Osteocyte (in vitro differentiated cells): ENCODE measurements at regions not wholly inside any gene's neighbourhood (a gene's known extent, or its start where the extent isn't known, plus 50 kb on each side); places are given as distances from the start of the nearest gene placed in this dataset.

Experiments used
- DNase-seq: peaks from one replicate; pipeline ENCODE4 v3.0.0; 2021; ENCODE audit warnings: mixed read lengths; ENCODE audit not compliant: unreplicated experiment; ENCODE audit errors: extremely low spot score
- H3K27ac Mint-ChIP-seq: one replicate; pipeline ENCODE4 v1.8.0; 2021; ENCODE audit warnings: mild to moderate bottlenecking, mixed read lengths; ENCODE audit not compliant: unreplicated experiment
- H3K27me3 Mint-ChIP-seq: one replicate; pipeline ENCODE4 v1.8.0; 2021; ENCODE audit warnings: mixed read lengths; ENCODE audit not compliant: unreplicated experiment
- H3K36me3 Mint-ChIP-seq: one replicate; pipeline ENCODE4 v1.8.0; 2021; ENCODE audit warnings: mixed read lengths; ENCODE audit not compliant: unreplicated experiment
- H3K4me1 Mint-ChIP-seq: one replicate; pipeline ENCODE4 v1.8.0; 2021; ENCODE audit warnings: mixed read lengths; ENCODE audit not compliant: unreplicated experiment
- H3K4me3 Mint-ChIP-seq: one replicate; pipeline ENCODE4 v1.8.0; 2021; ENCODE audit warnings: mild to moderate bottlenecking, moderate library complexity, mixed read lengths; ENCODE audit not compliant: unreplicated experiment
- H3K9me3 Mint-ChIP-seq: one replicate; pipeline ENCODE4 v1.8.0; 2021; ENCODE audit warnings: mixed read lengths; ENCODE audit not compliant: unreplicated experiment
- TF ChIP-seq, protein P1 (sequence below): fragments of 200-600 bp; sonication (generic); IDR thresholded peaks from 2 replicates; pipeline ENCODE4 v1.5.0; 2021; ENCODE audit warnings: antibody characterized with exemption, mild to moderate bottlenecking, moderate library complexity

DNA sequence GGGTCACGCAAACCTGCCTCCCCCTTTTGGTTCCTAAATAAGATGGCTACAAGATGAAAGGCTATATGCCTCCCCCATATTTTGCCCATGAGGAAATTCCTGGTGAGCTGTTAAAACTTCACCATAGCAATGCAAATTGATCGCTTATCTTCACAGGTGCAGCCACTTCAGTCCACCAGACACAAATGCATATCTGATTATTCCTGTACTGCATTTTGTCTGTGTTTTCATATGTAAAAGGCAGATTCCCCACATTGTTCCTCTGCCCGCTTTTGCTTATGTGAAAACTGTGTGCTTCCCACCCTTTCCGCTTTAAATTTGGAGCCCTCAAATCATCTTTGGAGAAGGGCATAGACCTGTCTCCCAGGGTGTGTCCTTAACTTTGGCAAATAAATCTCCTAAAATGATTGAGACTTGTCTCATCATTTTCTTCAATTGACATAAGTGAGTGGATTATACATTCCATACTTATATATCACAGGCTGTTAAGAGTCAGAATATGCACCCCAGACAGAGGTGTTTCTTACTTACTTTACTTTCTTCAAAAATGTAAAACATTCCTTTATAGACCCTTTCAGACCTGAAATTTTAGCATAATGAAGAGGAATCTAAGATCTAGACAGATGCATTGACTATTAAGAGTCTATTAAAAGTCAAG, 116.4 kb downstream of the CASP12 start:
- no peaks in the 10 kb centered on the region for H3K36me3 Mint-ChIP-seq
- no peak overlapping the region for H3K4me3 Mint-ChIP-seq
- no peaks in the 10 kb centered on the region for H3K9me3 Mint-ChIP-seq
- H3K27ac Mint-ChIP-seq: no peak overlapping the region
- no peaks in the 10 kb centered on the region for H3K27me3 Mint-ChIP-seq
- DNase-seq: no peak
- TF ChIP-seq, protein P1, sequence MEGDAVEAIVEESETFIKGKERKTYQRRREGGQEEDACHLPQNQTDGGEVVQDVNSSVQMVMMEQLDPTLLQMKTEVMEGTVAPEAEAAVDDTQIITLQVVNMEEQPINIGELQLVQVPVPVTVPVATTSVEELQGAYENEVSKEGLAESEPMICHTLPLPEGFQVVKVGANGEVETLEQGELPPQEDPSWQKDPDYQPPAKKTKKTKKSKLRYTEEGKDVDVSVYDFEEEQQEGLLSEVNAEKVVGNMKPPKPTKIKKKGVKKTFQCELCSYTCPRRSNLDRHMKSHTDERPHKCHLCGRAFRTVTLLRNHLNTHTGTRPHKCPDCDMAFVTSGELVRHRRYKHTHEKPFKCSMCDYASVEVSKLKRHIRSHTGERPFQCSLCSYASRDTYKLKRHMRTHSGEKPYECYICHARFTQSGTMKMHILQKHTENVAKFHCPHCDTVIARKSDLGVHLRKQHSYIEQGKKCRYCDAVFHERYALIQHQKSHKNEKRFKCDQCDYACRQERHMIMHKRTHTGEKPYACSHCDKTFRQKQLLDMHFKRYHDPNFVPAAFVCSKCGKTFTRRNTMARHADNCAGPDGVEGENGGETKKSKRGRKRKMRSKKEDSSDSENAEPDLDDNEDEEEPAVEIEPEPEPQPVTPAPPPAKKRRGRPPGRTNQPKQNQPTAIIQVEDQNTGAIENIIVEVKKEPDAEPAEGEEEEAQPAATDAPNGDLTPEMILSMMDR: no peak
- H3K4me1 Mint-ChIP-seq: no peaks in the 10 kb centered on the region

DNA sequence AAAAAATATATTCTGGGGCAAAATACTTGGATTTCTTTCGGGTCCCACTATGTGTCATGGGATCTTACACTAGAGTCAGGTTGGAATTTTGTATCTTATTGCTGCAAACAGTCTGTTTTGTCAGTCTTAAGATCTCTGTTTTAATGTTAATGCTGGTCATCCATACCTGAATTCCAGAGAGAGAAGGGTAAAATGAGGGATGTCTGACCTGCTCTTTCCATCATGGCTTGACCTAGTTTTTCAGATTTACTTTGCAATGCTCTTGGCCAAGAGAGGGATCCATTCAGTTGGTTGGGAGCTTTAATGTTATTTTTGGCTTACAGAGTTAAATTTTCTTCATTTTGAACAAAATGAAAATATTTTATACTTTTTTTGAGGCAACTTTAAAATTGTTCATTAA, 117.2 kb downstream of the CASP12 start:
- H3K27ac Mint-ChIP-seq: no peak overlapping the region
- no peaks in the 10 kb centered on the region for H3K27me3 Mint-ChIP-seq
- TF ChIP-seq, protein P1: no peak
- no peaks in the 10 kb centered on the region for H3K9me3 Mint-ChIP-seq
- no peaks in the 10 kb centered on the region for H3K4me1 Mint-ChIP-seq
- H3K4me3 Mint-ChIP-seq: no peak overlapping the region
- no peak for DNase-seq
- H3K36me3 Mint-ChIP-seq: no peaks in the 10 kb centered on the region

DNA sequence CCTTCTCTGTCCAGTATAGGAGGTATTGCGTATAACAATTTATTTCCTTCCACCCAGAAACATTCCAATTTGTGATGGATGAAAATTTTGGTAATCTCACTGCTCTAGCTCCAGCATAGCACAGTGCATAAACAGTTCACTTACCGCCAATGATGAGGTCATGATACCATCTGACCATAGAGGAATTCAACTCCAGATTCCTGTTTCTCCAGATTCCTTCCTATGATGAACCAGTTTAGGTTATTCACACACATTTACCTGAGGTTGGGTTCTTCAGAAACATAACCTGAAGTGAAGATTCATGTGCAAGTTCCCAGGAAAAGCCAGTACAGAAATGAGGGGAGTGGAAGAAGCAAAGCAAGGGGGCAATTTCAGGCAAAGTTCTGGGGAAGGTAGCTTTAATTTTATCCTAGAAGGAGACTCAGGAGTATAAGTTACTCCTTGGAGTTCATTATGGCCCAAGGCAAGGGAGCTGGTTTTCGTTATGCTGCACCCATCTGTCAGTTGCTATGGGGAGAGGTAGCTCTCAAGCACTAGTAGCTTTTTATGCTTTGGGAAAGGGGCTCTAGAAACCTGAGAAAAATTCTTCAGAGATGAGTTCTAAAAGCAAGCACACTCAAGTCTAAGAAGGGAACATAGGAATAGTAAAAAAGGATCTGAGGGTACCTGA, 121.6 kb downstream of the CASP12 start:
- Mint-ChIP-seq H3K4me1 (peaks cover 16% of the 10 kb centered on the region), H3K36me3 (no peaks in the 10 kb centered on the region), H3K27me3 (no peaks in the 10 kb centered on the region), H3K4me3 (no peak overlapping the region), H3K9me3 (no peaks in the 10 kb centered on the region), H3K27ac (no peak overlapping the region)
- no peak for DNase-seq
- TF ChIP-seq, protein P1: no peak

DNA sequence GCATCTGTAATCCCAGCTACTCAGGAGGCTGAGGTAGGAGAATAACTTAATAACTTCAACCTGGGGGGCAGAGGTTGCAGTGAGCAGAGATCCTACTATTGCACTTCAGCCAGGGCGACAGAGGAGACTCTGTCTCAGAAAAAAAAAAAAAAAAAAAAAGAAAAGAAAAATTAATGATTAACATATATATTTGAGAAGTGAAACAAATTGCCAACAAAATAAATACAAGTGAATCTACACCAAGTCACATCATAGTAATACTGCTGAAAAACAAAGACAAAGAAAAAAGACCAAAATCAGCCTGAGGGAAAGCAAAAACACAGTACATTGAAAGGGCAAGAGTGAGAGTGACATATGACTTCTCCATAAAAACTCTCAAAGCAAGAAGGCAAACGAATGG, 123.7 kb downstream of the CASP12 start:
- Mint-ChIP-seq H3K4me3 (no peak overlapping the region), H3K27ac (no peak overlapping the region), H3K4me1 (peaks cover 18% of the 10 kb centered on the region), H3K36me3 (no peaks in the 10 kb centered on the region), H3K27me3 (no peaks in the 10 kb centered on the region), H3K9me3 (no peaks in the 10 kb centered on the region)
- no peak for DNase-seq
- TF ChIP-seq, protein P1: no peak

DNA sequence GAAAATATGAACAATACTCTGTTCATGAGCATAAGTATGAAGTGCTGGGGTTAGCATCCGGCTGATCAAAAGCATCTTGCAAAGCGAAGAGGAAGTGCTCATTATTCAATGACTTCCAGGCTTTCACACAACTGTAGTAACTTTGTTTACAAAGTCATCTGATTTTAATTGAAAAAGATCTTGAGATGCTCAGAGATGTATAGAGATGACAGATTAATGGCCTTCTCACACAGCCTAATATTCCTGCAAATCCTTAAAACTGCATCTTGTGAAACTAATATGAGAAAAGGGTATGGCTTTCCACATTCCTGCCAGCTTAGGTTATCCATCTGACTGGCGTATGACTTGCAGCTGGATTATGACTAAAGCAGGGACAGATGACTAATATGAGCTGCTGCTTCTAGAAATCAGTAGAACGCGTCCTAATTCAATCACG, 125.4 kb downstream of the CASP12 start:
- H3K36me3 Mint-ChIP-seq: no peaks in the 10 kb centered on the region
- H3K27me3 Mint-ChIP-seq: no peaks in the 10 kb centered on the region
- peaks cover 18% of the 10 kb centered on the region for H3K4me1 Mint-ChIP-seq
- H3K4me3 Mint-ChIP-seq: peak overlapping the region; percentile 11
- H3K9me3 Mint-ChIP-seq: no peaks in the 10 kb centered on the region
- TF ChIP-seq, protein P1: no peak
- no peak for DNase-seq
- H3K27ac Mint-ChIP-seq: peak overlapping the region; percentile 45
